ENCODE measurements at regions not wholly inside any gene's neighbourhood (a gene's known extent, or its start where the extent isn't known, plus 50 kb on each side); places are given as distances from the start of the nearest gene placed in this dataset.
"Not testable (repeated sequence)": the region's sequence is repeated elsewhere in the genome, so short reads cannot be mapped to it uniquely, and the experiment has no call there.

GRCh38 chr1:101509370-101509769 is 272.6 kb downstream of the S1PR1 start:
- H3K27ac ChIP-seq, result no peak overlapping the region
- H3K4me3 ChIP-seq, result no peak overlapping the region

GRCh38 chr1:101511202-101511891 is 274.5 kb downstream of the S1PR1 start:
- no peak overlapping the region for H3K27ac ChIP-seq
- H3K4me3 ChIP-seq, result no peak overlapping the region

GRCh38 chr1:101520302-101520701 is 283.5 kb downstream of the S1PR1 start:
- Histone ChIP-seq H3K27ac (no peak overlapping the region), H3K4me3 (no peak overlapping the region)

GRCh38 chr1:101522486-101522885 is 285.7 kb downstream of the S1PR1 start:
- H3K27ac ChIP-seq, result no peak overlapping the region
- H3K4me3 ChIP-seq, result no peak overlapping the region

- Histone ChIP-seq H3K4me3 (no peak overlapping the region), H3K27ac (no peak overlapping the region)
Measured at GRCh38 chr1:101526813-101527212, 290.0 kb downstream of the S1PR1 start.

- no peak overlapping the region for H3K4me3 ChIP-seq
Measured at GRCh38 chr1:101532377-101532776, 295.6 kb downstream of the S1PR1 start.

GRCh38 chr1:101540161-101540560 is 303.3 kb downstream of the S1PR1 start:
- Histone ChIP-seq H3K27ac (no peak overlapping the region), H3K4me3 (no peak overlapping the region)

More at GRCh38 chr1:101532377-101532776, 295.6 kb downstream of the S1PR1 start:
- no peak overlapping the region for H3K27ac ChIP-seq

GRCh38 chr1:101546885-101547284 is 310.1 kb downstream of the S1PR1 start:
- Histone ChIP-seq H3K27ac (no peak overlapping the region), H3K4me3 (no peak overlapping the region)

- Histone ChIP-seq H3K27ac (no peak overlapping the region), H3K4me3 (no peak overlapping the region)
Measured at GRCh38 chr1:101547357-101547756, 310.5 kb downstream of the S1PR1 start.

GRCh38 chr1:101548376-101548775 is 311.6 kb downstream of the S1PR1 start:
- Histone ChIP-seq H3K27ac (no peak overlapping the region), H3K4me3 (no peak overlapping the region)

GRCh38 chr1:101550581-101550980 is 313.8 kb downstream of the S1PR1 start:
- no peak overlapping the region for H3K4me3 ChIP-seq

GRCh38 chr1:101566883-101567538 is 330.2 kb downstream of the S1PR1 start:
- Histone ChIP-seq H3K27ac (no peak overlapping the region), H3K4me3 (no peak overlapping the region)

More at GRCh38 chr1:101550581-101550980, 313.8 kb downstream of the S1PR1 start:
- H3K27ac ChIP-seq, result no peak overlapping the region

- H3K4me3 ChIP-seq, result no peak overlapping the region
- H3K27ac ChIP-seq, result no peak overlapping the region
Measured at GRCh38 chr1:101567582-101568189, 330.9 kb downstream of the S1PR1 start.

- no peak overlapping the region for H3K27ac ChIP-seq
- H3K4me3 ChIP-seq, result no peak overlapping the region
Measured at GRCh38 chr1:101587741-101588140, 350.9 kb downstream of the S1PR1 start.

- no peak overlapping the region for H3K4me3 ChIP-seq
- no peak overlapping the region for H3K27ac ChIP-seq
Measured at GRCh38 chr1:101588677-101589076, 351.9 kb downstream of the S1PR1 start.

- Histone ChIP-seq H3K27ac (no peak overlapping the region), H3K4me3 (no peak overlapping the region)
Measured at GRCh38 chr1:101592845-101593244, 356.0 kb downstream of the S1PR1 start.

GRCh38 chr1:101595881-101596374 is 359.1 kb downstream of the S1PR1 start:
- Histone ChIP-seq H3K27ac (no peak overlapping the region), H3K4me3 (no peak overlapping the region)

- H3K27ac ChIP-seq, H3K4me3 ChIP-seq: not testable (repeated sequence)
Measured at GRCh38 chr1:101600615-101601014, 363.8 kb downstream of the S1PR1 start.

GRCh38 chr1:101603726-101604125 is 366.9 kb downstream of the S1PR1 start:
- Histone ChIP-seq H3K27ac (no peak overlapping the region), H3K4me3 (no peak overlapping the region)

GRCh38 chr1:101605878-101606277 is 369.1 kb downstream of the S1PR1 start:
- Histone ChIP-seq H3K27ac (no peak overlapping the region), H3K4me3 (no peak overlapping the region)

GRCh38 chr1:101613546-101613945 is 376.7 kb downstream of the S1PR1 start:
- no peak overlapping the region for H3K4me3 ChIP-seq
- no peak overlapping the region for H3K27ac ChIP-seq

Measured in skin epidermis (tissue), 12 donors.